Aorta (tissue), 5 donors: ENCODE measurements at regions not wholly inside any gene's neighbourhood (a gene's known extent, or its start where the extent isn't known, plus 50 kb on each side); places are given as distances from the start of the nearest gene placed in this dataset.

Experiments
- ATAC-seq: fragments of 200-7000 bp; cut with Tn5 transposase; one replicate; pipeline ENCODE4 v1.9.1; 2022; ENCODE audit warnings: moderate library complexity; ENCODE audit not compliant: low FRiP score
- DNase-seq, 2 donors: peaks; one replicate each; pipeline ENCODE4 v3.0.0-alpha.2; 2020
- H3K27ac ChIP-seq, 2 donors: one replicate each; pipeline ENCODE4 v1.5.1; 2013; ENCODE audit warnings: low read length in 2 of 2, mild to moderate bottlenecking in 2 of 2, moderate library complexity in 2 of 2, control low read depth in 1 of 2, inconsistent platforms in 1 of 2, low read depth in 1 of 2
- H3K27me3 ChIP-seq, 2 donors: one replicate each; pipeline ENCODE4 v1.6.1; 2013; ENCODE audit warnings: control low read depth in 1 of 2, low read length in 1 of 2, mild to moderate bottlenecking in 1 of 2, moderate library complexity in 1 of 2; ENCODE audit not compliant: insufficient read depth in 2 of 2, control insufficient read depth in 1 of 2
- H3K36me3 ChIP-seq, 2 donors: one replicate each; pipeline ENCODE4 v1.6.1; 2013; ENCODE audit warnings: control low read depth in 1 of 2, low read length in 1 of 2, mild to moderate bottlenecking in 1 of 2; ENCODE audit not compliant: insufficient read depth in 2 of 2, control insufficient read depth in 1 of 2
- H3K4me1 ChIP-seq, 2 donors: one replicate each; pipeline ENCODE4 v1.6.1; 2013; ENCODE audit warnings: low read length in 2 of 2, control low read depth in 1 of 2, mild to moderate bottlenecking in 1 of 2, moderate library complexity in 1 of 2; ENCODE audit not compliant: insufficient read depth in 2 of 2, control insufficient read depth in 1 of 2
- H3K4me3 ChIP-seq, 2 donors: one replicate each; pipeline ENCODE4 v1.5.1; 2013; ENCODE audit warnings: low read length in 2 of 2, control low read depth in 1 of 2, mild to moderate bottlenecking in 1 of 2
- H3K9me3 ChIP-seq: one replicate; pipeline ENCODE4 v1.6.1; 2013; ENCODE audit warnings: mild to moderate bottlenecking, low read length; ENCODE audit not compliant: control insufficient read depth
- WGBS, 2 donors: extraction: QIAGEN DNeasy Blood & Tissue Kit; methylation state at CpG; one replicate each; pipeline ENCODE4 v1.1.7; 2013; 5-methylcytosine and 5-hydroxymethylcytosine counted together
- intact Hi-C, 2 donors: fragments of 100-400 bp; cut with DNase I; formaldehyde crosslinking; loops; one replicate each; pipeline versions ENCODE4 v1.14.2 to v1.15.0; 2022
- donor health status: healthy with polysubstance abuse.
- donor health status: Bipolar disorder and iron deficiency.
- donor health status: DM: no; HTN: no; CAD: no.
- donor health status: DM: no; HTN: no; CAD: no.
- donor health status: DM: yes; HTN: yes; CAD: no.

DNA sequence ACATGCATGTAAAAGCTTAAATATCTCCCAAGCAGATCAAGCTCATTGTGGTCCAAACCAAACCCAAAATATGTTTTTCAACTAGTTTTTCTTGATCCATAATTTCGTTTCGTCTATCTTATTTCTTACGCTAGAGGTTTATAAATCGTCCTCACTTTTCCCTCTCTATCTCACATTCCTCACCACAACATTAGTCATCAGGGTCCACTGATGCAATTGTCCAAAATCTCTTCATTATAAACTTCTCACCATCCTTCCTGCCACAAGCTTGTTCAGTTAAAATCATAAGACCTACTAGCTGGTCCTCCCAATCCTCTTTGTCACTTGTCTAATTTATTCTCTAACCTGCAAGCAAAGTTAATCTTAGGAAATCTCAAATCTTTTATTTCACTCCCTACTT lies 173.0 kb upstream of the PALMD start:
- DNase-seq: no peak
- no peak overlapping the region for H3K4me3 ChIP-seq
- WGBS, 2 donors: 78 to 88% methylated on average over 4 of the region's 4 CpGs

DNA sequence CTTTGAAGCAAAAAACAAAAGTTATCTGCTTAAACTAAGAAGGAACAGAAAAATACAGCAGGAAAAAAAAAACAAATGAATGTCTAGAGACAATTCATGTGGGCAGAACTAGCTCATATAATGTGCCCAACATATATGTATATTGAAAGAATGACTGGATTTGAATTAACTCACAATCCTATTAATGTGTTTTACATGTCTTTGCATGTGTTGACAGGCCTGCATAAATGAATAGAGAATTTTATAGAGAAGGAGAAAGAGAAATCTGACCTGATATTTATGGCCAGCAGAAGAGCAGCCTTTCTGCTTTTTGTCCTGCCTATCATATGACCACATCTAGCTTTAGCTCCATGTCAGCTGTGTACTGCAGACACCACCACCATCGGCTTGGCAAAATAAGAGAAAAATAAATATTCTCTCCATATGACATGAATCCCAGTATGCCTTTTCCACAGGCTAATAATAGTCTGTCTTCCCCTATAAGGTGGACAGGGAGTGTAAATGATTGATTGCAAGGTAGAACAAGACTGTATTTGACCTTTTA lies 171.5 kb upstream of the PALMD start:
- intact Hi-C loops: no loop called here
- Histone ChIP-seq H3K4me1 (no peaks in the 10 kb centered on the region), H3K9me3 (no peaks in the 10 kb centered on the region), H3K27me3 (no peaks in the 10 kb centered on the region), H3K36me3 (no peaks in the 10 kb centered on the region), H3K4me3 (no peak overlapping the region), H3K27ac (no peak overlapping the region)
- DNase-seq (no peak), ATAC-seq (no peak)
- 29 to 34% methylated on average over 1 of the region's 1 CpG for WGBS, 2 donors

More for the DNA sequence above, 173.0 kb upstream of the PALMD start:
- H3K9me3 ChIP-seq: no peaks in the 10 kb centered on the region
- ATAC-seq: no peak
- H3K4me1 ChIP-seq: no peaks in the 10 kb centered on the region
- no peaks in the 10 kb centered on the region for H3K27me3 ChIP-seq
- no peaks in the 10 kb centered on the region for H3K36me3 ChIP-seq
- H3K27ac ChIP-seq: no peak overlapping the region
- intact Hi-C loops: no loop called here

DNA sequence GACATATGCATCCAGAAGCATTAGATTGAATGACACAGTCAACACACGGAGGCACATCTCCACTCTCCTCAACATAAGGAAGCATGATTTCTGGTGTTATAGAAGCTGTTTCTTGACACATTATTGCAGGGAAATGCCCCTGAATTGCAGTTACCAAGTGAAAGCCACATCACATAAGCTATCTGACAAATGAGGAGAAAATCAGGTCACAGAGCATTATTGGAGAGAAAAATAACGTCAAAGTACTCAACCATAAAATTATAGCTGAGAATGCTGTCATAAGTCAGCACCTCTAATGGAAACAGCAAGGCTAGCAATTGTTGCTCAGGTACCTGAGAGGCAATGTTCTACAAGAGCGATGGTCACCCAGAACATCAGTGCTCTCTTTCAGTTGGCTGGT lies 169.9 kb upstream of the PALMD start:
- no peaks in the 10 kb centered on the region for H3K9me3 ChIP-seq
- no peaks in the 10 kb centered on the region for H3K36me3 ChIP-seq
- intact Hi-C loops: no loop called here
- H3K4me1 ChIP-seq: no peaks in the 10 kb centered on the region
- WGBS, 2 donors: 79 to 86% methylated on average over 3 of the region's 3 CpGs
- no peak overlapping the region for H3K4me3 ChIP-seq
- DNase-seq (no peak), ATAC-seq (no peak)
- no peaks in the 10 kb centered on the region for H3K27me3 ChIP-seq
- H3K27ac ChIP-seq: no peak overlapping the region

DNA sequence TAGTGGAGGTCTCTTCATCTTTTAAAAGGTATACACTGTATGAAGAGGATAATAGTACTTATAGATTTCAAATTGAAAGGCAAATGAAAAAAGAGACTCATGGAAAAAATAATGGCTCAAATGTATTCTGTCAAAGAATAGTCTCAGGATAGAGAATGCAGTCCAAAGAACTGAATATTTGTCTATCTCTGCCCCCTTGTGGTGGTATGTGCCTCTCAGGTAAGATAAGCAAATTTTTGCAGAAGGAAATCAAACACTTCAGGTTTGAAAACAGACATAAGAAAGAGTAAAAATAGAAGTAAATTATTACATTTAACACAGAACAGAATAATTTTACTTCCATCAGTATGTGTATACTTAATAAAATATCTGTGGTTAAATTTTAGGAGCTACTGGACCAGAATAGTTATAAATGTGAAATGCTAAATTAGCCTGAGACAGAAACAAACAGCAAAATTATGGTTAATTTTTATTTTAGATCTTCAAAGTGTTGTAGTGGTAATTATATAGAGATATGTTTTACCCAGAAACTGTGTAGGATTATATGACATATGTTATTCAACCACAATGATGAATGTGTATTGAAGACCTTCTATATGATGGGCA lies 164.4 kb upstream of the PALMD start:
- no peaks in the 10 kb centered on the region for H3K4me1 ChIP-seq
- H3K36me3 ChIP-seq: no peaks in the 10 kb centered on the region
- H3K9me3 ChIP-seq: no peaks in the 10 kb centered on the region
- DNase-seq (no peak), ATAC-seq (no peak)
- H3K27me3 ChIP-seq: no peaks in the 10 kb centered on the region
- no peak overlapping the region for H3K27ac ChIP-seq
- H3K4me3 ChIP-seq: no peak overlapping the region
- intact Hi-C loops: loop anchor here in 1 of 2 donors (2.0 kb wide), 1 partner anchor 301 kb away; no protein-coding TSS in a partner anchor

DNA sequence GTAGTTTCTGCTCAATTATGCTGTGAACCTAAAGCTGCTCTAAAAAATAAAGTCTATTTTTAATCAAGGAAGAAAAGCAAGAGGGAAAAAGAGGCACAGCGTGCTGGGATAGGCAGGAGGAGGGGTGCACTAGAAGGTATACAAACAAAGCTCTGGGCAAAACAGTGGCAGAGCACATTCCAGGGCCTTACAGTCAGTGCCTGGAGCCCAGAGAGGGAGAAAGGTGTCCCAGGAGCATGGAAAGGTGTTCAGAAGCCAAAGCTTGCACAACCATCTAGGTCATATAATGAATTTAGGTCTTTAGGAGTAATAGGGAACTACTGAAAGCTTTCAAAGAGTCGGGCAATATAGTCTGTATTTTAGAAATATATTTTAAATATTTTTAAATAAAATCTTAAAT lies 163.6 kb upstream of the PALMD start:
- DNase-seq (no peak), ATAC-seq (no peak)
- Histone ChIP-seq H3K4me3 (no peak overlapping the region), H3K27ac (no peak overlapping the region), H3K4me1 (no peaks in the 10 kb centered on the region), H3K27me3 (no peaks in the 10 kb centered on the region), H3K36me3 (no peaks in the 10 kb centered on the region), H3K9me3 (no peaks in the 10 kb centered on the region)
- WGBS, 2 donors: 58 to 63% methylated on average over 2 of the region's 2 CpGs
- intact Hi-C loops: no loop called here

DNA sequence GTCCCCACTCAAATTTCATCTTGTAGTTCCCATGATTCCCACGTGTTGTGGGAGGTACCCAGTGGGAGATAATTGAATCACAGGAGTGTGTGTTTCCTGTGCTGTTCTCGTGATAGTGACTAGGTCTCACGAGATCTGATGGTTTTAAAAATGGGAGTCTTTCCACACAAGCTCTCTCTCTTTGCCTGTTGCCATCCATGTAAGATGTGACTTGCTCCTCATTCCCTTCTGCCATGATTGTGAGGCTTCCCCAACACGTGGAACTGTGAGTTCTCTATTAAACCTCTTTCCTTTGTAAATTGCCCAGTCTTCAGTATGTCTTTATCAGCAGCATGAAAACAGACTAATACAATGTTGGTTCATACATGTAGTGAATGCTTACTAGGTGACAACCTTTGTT lies 163.2 kb upstream of the PALMD start:
- WGBS, 2 donors: 71 to 76% methylated on average over 4 of the region's 4 CpGs
- Histone ChIP-seq H3K27me3 (no peaks in the 10 kb centered on the region), H3K36me3 (no peaks in the 10 kb centered on the region), H3K27ac (no peak overlapping the region), H3K4me1 (no peaks in the 10 kb centered on the region), H3K9me3 (no peaks in the 10 kb centered on the region), H3K4me3 (no peak overlapping the region)
- intact Hi-C loops: no loop called here
- ATAC-seq: no peak
- DNase-seq: no peak

DNA sequence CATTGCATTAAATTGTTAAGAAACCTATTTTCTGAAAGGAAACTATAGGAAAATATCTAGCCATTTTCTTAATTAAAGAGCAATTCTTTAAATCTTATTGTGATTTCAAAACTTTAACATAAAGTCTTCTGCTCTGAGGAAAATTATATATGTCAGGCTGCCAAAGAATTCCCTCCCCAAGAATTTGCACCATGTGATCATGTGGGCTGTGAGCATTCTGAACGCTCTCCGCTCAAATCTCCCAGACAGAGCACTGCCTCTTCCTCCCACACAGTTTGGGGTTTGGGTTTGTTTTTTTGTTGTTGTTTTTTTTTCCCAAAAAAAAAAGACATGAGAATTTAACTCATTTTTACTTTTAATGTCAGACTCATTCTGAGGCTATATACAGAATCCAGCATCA lies 155.9 kb upstream of the PALMD start:
- WGBS, 2 donors: 6 to 14% methylated on average over 2 of the region's 2 CpGs
- H3K27ac ChIP-seq: no peak overlapping the region
- intact Hi-C loops: no loop called here

DNA sequence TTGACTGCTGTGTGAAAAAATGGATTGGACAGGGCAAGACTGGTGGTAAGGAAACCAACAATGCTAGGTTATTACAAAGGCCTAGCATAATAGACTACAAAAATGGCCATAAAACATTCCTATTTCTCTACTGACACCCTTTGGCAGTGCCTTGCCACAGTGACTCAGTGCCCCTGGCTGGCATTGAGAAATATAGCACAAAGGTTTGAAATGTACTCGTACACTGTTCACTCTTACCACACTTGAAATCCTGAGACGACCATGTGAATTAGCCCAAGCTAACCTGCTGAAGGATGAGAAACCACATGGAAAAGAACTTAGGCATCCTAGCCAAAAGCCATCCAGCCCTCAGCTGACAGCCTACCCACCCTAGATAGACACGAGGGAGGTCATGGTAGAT lies 149.8 kb upstream of the PALMD start:
- no peak overlapping the region for H3K4me3 ChIP-seq
- DNase-seq: no peak
- H3K4me1 ChIP-seq: no peaks in the 10 kb centered on the region
- H3K27ac ChIP-seq: no peak overlapping the region
- intact Hi-C loops: no loop called here
- no peak for ATAC-seq
- H3K27me3 ChIP-seq: no peaks in the 10 kb centered on the region
- H3K36me3 ChIP-seq: no peaks in the 10 kb centered on the region
- 67 to 75% methylated on average over 3 of the region's 3 CpGs for WGBS, 2 donors
- H3K9me3 ChIP-seq: no peaks in the 10 kb centered on the region

More for the DNA sequence above, 155.9 kb upstream of the PALMD start:
- DNase-seq: no peak
- no peaks in the 10 kb centered on the region for H3K4me1 ChIP-seq
- H3K36me3 ChIP-seq: no peaks in the 10 kb centered on the region
- H3K27me3 ChIP-seq: no peaks in the 10 kb centered on the region
- ATAC-seq: no peak
- H3K4me3 ChIP-seq: no peak overlapping the region
- no peaks in the 10 kb centered on the region for H3K9me3 ChIP-seq

DNA sequence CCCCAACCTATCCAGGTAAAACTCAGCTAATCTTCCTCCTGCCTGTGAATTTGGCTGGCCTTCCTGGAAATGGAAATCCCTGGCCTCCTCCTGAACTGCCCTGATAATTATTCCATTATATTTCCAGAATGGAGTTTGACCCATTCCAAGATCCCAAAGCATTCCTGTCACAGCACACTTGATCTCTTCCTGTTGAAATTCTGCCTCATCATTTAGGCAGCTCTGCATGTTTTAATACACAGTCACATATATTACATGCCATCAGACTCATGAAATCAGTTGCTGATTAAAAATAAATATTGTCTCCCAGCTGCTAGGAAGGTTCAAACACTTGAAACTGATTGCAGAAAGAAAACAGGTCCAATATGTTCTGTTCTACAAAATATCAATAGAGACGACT lies 148.2 kb upstream of the PALMD start:
- H3K27ac ChIP-seq: no peak overlapping the region
- no peaks in the 10 kb centered on the region for H3K9me3 ChIP-seq
- intact Hi-C loops: no loop called here
- no peaks in the 10 kb centered on the region for H3K4me1 ChIP-seq
- 72% methylated on average over 1 of the region's 1 CpG for WGBS, 2 donors
- H3K36me3 ChIP-seq: no peaks in the 10 kb centered on the region
- H3K4me3 ChIP-seq: no peak overlapping the region
- H3K27me3 ChIP-seq: no peaks in the 10 kb centered on the region
- ATAC-seq (no peak), DNase-seq (no peak)
